CD4-positive, alpha-beta memory T cell (primary cell): ENCODE measurements at regions not wholly inside any gene's neighbourhood (a gene's known extent, or its start where the extent isn't known, plus 50 kb on each side); places are given as distances from the start of the nearest gene placed in this dataset.

Experiments
- CTCF ChIA-PET: fragments of 350-600 bp; sonication (Branson Sonifier 250); formaldehyde crosslinking; loops from one replicate; lab custom pipeline; 2021; ENCODE audit warnings: inconsistent platforms; ENCODE audit not compliant: partially characterized antibody; lab: Charles Lee
- POLR2A ChIA-PET: fragments of 350-600 bp; sonication (Branson Sonifier 250); formaldehyde crosslinking; loops from one replicate; lab custom pipeline; 2021; ENCODE audit not compliant: partially characterized antibody; lab: Charles Lee
- DNase-seq, 5 donors: peaks; one replicate each; pipeline versions ENCODE4 v3.0.0 to v3.0.0-alpha.2; 2020 to 2022; ENCODE audit warnings: mixed read lengths in 1 of 5
- H3K27ac ChIP-seq: one replicate; pipeline ENCODE4 v1.7.0; 2013; ENCODE audit warnings: low read depth, low read length
- H3K27me3 ChIP-seq: 2 replicates; pipeline ENCODE4 v1.7.0; 2013; ENCODE audit warnings: mild to moderate bottlenecking, low read length, moderate library complexity; ENCODE audit not compliant: insufficient read depth
- H3K36me3 ChIP-seq: 2 replicates; pipeline ENCODE4 v1.7.0; 2013; ENCODE audit warnings: mild to moderate bottlenecking, low read length, moderate library complexity; ENCODE audit not compliant: insufficient read depth
- H3K4me1 ChIP-seq: 2 replicates; pipeline ENCODE4 v1.7.0; 2013; ENCODE audit warnings: mild to moderate bottlenecking, low read length, moderate library complexity; ENCODE audit not compliant: insufficient read depth
- H3K4me3 ChIP-seq, 2 donors: one replicate each; pipeline ENCODE4 v1.7.0; 2013; ENCODE audit warnings: low read length in 2 of 2, mild to moderate bottlenecking in 1 of 2
- H3K9me3 ChIP-seq, 2 donors: one replicate each; pipeline ENCODE4 v1.7.0; 2013; ENCODE audit warnings: low read length in 2 of 2, control low read depth in 1 of 2; ENCODE audit not compliant: control insufficient read depth in 1 of 2
- H3K27ac Mint-ChIP-seq, 7 donors: one replicate each; pipeline ENCODE4 v1.8.0; 2020 to 2021; ENCODE audit warnings: mixed read lengths in 7 of 7, mild to moderate bottlenecking in 6 of 7, inconsistent platforms in 3 of 7, moderate library complexity in 3 of 7
- H3K27me3 Mint-ChIP-seq, 2 donors: one replicate each; pipeline ENCODE4 v1.8.0; 2020 to 2021; ENCODE audit warnings: mixed read lengths in 2 of 2
- H3K36me3 Mint-ChIP-seq, 2 donors: one replicate each; pipeline ENCODE4 v1.8.0; 2020 to 2021; ENCODE audit warnings: mixed read lengths in 2 of 2, inconsistent platforms in 1 of 2, mild to moderate bottlenecking in 1 of 2
- H3K4me1 Mint-ChIP-seq, 4 donors: one replicate each; pipeline ENCODE4 v1.8.0; 2020 to 2021; ENCODE audit warnings: mixed read lengths in 4 of 4, mild to moderate bottlenecking in 1 of 4
- H3K4me3 Mint-ChIP-seq, 8 donors: one replicate each; pipeline ENCODE4 v1.8.0; 2020 to 2021; ENCODE audit warnings: mixed read lengths in 8 of 8, mild to moderate bottlenecking in 7 of 8, moderate library complexity in 6 of 8, inconsistent platforms in 3 of 8
- H3K9me3 Mint-ChIP-seq, 8 donors: one replicate each; pipeline ENCODE4 v1.8.0; 2020 to 2021; ENCODE audit warnings: mixed read lengths in 8 of 8, mild to moderate bottlenecking in 5 of 8, inconsistent platforms in 3 of 8, moderate library complexity in 1 of 8
- intact Hi-C: fragments of 100-400 bp; cut with micrococcal nuclease; formaldehyde crosslinking; loops from one replicate; pipeline ENCODE4 v1.15.1; 2023

- Mint-ChIP-seq H3K9me3 (no peaks in the 10 kb centered on the region), H3K36me3 (no peaks in the 10 kb centered on the region), H3K4me1 (no peaks in the 10 kb centered on the region), H3K4me3 (peak overlapping the region in 2 of 8 donors; percentile 17 to 39), H3K27ac (no peak overlapping the region), H3K27me3 (no peaks in the 10 kb centered on the region)
- H3K9me3 ChIP-seq = no peaks in the 10 kb centered on the region
- ChIA-PET CTCF (interaction anchor here (1.5 kb wide), 1 partner anchor 9 kb away, joined by 4 read pairs; no protein-coding TSS in a partner anchor), POLR2A (no interaction called here)
- DNase-seq = no peak
- no peak overlapping the region for H3K27ac ChIP-seq
- H3K4me3 ChIP-seq = no peak overlapping the region
- no peaks in the 10 kb centered on the region for H3K27me3 ChIP-seq
- no peaks in the 10 kb centered on the region for H3K4me1 ChIP-seq
- no peaks in the 10 kb centered on the region for H3K36me3 ChIP-seq
- intact Hi-C loops = no loop called here
These were observed 176.1 kb downstream of the IGLL1 start for GRCh38 chr22:23403720-23404688.

GRCh38 chr22:23403152-23403719, 176.9 kb downstream of the IGLL1 start:
- H3K27me3 Mint-ChIP-seq = no peaks in the 10 kb centered on the region
- CTCF ChIA-PET = no interaction called here
- H3K27ac ChIP-seq = no peak overlapping the region
- no peaks in the 10 kb centered on the region for H3K9me3 Mint-ChIP-seq
- no peaks in the 10 kb centered on the region for H3K9me3 ChIP-seq
- POLR2A ChIA-PET = no interaction called here
- H3K4me1 ChIP-seq = no peaks in the 10 kb centered on the region
- peak overlapping the region in 2 of 8 donors; percentile 39 to 46 for H3K4me3 Mint-ChIP-seq
- H3K36me3 ChIP-seq = no peaks in the 10 kb centered on the region
- H3K4me1 Mint-ChIP-seq = no peaks in the 10 kb centered on the region
- no peak overlapping the region for H3K27ac Mint-ChIP-seq
- no peaks in the 10 kb centered on the region for H3K36me3 Mint-ChIP-seq
- H3K4me3 ChIP-seq = no peak overlapping the region
- DNase-seq = no peak
- no peaks in the 10 kb centered on the region for H3K27me3 ChIP-seq
- intact Hi-C loops = no loop called here

GRCh38 chr22:23402275-23403151, 177.6 kb downstream of the IGLL1 start:
- peak overlapping the region in 4 of 8 donors; percentile 24 to 46 (median 36) for H3K4me3 Mint-ChIP-seq
- intact Hi-C loops = no loop called here
- ChIA-PET CTCF (no interaction called here), POLR2A (no interaction called here)
- H3K4me1 Mint-ChIP-seq = no peaks in the 10 kb centered on the region
- H3K27me3 Mint-ChIP-seq = no peaks in the 10 kb centered on the region
- peak in 4 of 5 donors; percentile 10 to 38 (median 20) for DNase-seq
- Histone ChIP-seq H3K27me3 (no peaks in the 10 kb centered on the region), H3K4me1 (no peaks in the 10 kb centered on the region), H3K36me3 (no peaks in the 10 kb centered on the region), H3K4me3 (no peak overlapping the region), H3K27ac (no peak overlapping the region), H3K9me3 (no peaks in the 10 kb centered on the region)
- no peak overlapping the region for H3K27ac Mint-ChIP-seq
- H3K36me3 Mint-ChIP-seq = no peaks in the 10 kb centered on the region
- H3K9me3 Mint-ChIP-seq = no peaks in the 10 kb centered on the region

GRCh38 chr22:23401910-23402274, 178.2 kb downstream of the IGLL1 start:
- Mint-ChIP-seq H3K27me3 (no peaks in the 10 kb centered on the region), H3K27ac (no peak overlapping the region), H3K4me1 (no peaks in the 10 kb centered on the region), H3K4me3 (peak overlapping the region in 4 of 8 donors; percentile 23 to 41 (median 28)), H3K9me3 (no peaks in the 10 kb centered on the region), H3K36me3 (no peaks in the 10 kb centered on the region)
- CTCF ChIA-PET = no interaction called here
- no peak for DNase-seq
- intact Hi-C loops = no loop called here
- H3K27me3 ChIP-seq = no peaks in the 10 kb centered on the region
- no peak overlapping the region for H3K4me3 ChIP-seq
- H3K4me1 ChIP-seq = no peaks in the 10 kb centered on the region
- H3K27ac ChIP-seq = no peak overlapping the region
- H3K36me3 ChIP-seq = no peaks in the 10 kb centered on the region
- no peaks in the 10 kb centered on the region for H3K9me3 ChIP-seq
- POLR2A ChIA-PET = no interaction called here

- no peaks in the 10 kb centered on the region for H3K27me3 Mint-ChIP-seq
- ChIA-PET POLR2A (no interaction called here), CTCF (no interaction called here)
- no peaks in the 10 kb centered on the region for H3K4me1 Mint-ChIP-seq
- intact Hi-C loops = no loop called here
- DNase-seq = no peak
- peak overlapping the region in 1 of 8 donors; percentile 21 for H3K4me3 Mint-ChIP-seq
- H3K4me3 ChIP-seq = no peak overlapping the region
- H3K36me3 ChIP-seq = no peaks in the 10 kb centered on the region
- H3K27ac Mint-ChIP-seq = no peak overlapping the region
- H3K27me3 ChIP-seq = no peaks in the 10 kb centered on the region
- H3K27ac ChIP-seq = no peak overlapping the region
- H3K36me3 Mint-ChIP-seq = no peaks in the 10 kb centered on the region
- no peaks in the 10 kb centered on the region for H3K4me1 ChIP-seq
- no peaks in the 10 kb centered on the region for H3K9me3 Mint-ChIP-seq
- H3K9me3 ChIP-seq = no peaks in the 10 kb centered on the region
These were observed 178.8 kb downstream of the IGLL1 start for GRCh38 chr22:23401111-23401909.

- no peak overlapping the region for H3K4me3 ChIP-seq
- H3K4me1 ChIP-seq = no peaks in the 10 kb centered on the region
- Mint-ChIP-seq H3K4me3 (no peak overlapping the region), H3K36me3 (no peaks in the 10 kb centered on the region), H3K27me3 (no peaks in the 10 kb centered on the region), H3K4me1 (no peaks in the 10 kb centered on the region), H3K27ac (no peak overlapping the region), H3K9me3 (no peaks in the 10 kb centered on the region)
- no peak for DNase-seq
- H3K36me3 ChIP-seq = no peaks in the 10 kb centered on the region
- ChIA-PET POLR2A (no interaction called here), CTCF (interaction anchor here (1.5 kb wide), 1 partner anchor 15 kb away, joined by 3 read pairs; no protein-coding TSS in a partner anchor)
- intact Hi-C loops = no loop called here
- H3K27ac ChIP-seq = no peak overlapping the region
- H3K9me3 ChIP-seq = no peaks in the 10 kb centered on the region
- no peaks in the 10 kb centered on the region for H3K27me3 ChIP-seq
These were observed 179.7 kb downstream of the IGLL1 start for GRCh38 chr22:23400286-23400981.
